Stimulated activated CD4-positive, alpha-beta T cell treated with anti-CD3 and anti-CD28 coated beads, Interleukin-15, amount 100 ng/mL, for 48 hours (primary cell): ENCODE measurements at regions not wholly inside any gene's neighbourhood (a gene's known extent, or its start where the extent isn't known, plus 50 kb on each side); places are given as distances from the start of the nearest gene placed in this dataset.

Experiments used
- DNase-seq, 2 donors: peaks; one replicate each; pipeline ENCODE4 v3.0.0-alpha.2; 2020; ENCODE audit warnings: low read depth in 2 of 2

DNA sequence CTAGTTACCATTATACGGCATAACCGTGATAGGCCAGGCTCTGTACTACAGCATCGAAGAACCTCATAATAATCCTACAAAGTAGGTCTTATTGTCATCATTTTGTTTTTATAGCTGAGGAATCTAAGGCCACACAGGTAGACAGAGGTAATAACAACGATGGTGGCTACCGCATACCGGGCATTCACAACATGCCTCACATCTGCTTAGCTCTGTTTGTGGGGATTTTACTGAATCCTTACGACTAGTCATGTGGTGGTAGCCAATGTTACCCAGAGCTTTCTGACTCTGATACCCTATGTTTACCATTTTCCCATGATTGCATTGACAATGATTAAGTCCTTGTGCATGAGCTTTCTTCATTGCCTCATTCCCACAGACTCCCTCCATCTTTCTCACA, 269.4 kb downstream of the TCF7L2 start:
- DNase-seq, result no peak

DNA sequence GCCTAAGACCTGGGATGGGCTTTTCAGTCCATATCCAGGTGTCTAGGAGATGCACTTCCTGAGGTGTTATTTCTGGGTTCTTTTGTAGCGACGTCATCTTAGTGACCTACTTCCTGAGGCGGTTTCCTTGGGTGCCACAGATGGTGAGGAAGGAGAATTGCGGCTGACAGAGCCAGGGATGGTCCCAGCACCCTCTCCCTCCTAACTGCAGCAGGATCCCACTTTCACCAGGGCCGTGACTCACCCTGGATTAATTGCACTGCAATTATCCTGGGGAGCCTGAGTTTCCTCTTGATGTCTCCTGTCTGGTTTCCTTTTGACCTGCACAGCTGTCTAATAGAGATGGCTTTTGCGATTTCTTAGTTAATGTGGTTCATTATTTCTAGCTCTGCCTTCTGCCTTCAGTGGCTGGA, 271.7 kb downstream of the TCF7L2 start:
- no peak for DNase-seq

DNA sequence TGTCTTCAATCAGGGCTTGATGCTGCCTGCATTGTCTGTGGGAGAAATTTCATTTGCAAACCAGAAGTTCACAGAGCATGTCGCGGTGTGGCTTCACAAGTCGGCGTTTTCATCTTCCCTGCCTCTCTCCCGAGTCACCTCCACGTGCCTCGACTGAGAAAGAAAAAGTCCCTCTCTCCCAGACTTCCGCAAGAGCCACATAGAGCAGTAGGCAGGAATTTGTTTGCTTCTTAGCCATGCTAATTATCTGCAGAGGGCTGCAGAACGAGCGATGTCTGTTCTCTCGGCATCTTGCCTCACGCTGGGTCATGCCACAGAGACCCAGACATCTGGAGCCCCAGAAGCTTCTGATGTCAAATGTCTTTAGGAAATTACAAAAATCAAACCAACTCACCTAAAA, 272.2 kb downstream of the TCF7L2 start:
- DNase-seq, result no peak

DNA sequence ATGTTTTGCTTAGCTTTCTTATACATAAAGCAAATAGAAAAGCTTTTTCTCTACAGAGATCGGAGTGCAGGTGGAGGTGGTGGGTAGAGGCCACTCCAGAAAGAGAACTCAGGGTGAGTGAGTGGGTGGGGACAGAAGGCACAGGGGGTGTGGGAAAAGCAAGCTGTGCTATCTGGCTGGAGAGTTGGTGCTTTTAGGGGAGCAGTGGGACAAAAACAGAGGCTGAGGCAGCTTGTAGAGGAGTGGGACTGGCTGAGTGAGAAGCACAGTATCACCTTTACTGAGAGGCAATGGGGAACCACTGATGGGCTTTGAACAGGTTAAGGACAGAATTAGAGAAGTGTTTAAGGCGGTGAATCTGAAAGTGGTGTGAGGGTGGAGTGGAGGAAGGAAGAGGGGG, 275.3 kb downstream of the TCF7L2 start:
- no peak for DNase-seq

DNA sequence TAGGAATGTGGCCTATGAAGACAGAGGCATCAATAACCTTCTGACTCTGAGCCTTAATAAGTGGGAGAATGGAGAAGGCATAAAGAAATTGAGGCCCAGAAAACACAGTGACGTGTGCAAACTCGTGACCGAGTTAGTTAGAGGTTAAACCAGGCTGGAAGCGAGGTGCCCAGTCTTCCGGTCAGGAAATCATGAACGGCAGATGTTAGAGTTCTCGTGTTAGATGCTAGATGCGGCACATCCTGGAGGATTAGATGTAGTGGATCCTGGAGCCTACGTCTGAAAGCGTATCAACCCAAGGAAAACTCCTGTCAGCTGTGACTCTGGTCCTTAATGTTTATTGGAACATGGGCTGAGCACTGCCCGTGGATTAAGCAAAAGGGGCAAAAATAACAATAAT, 275.9 kb downstream of the TCF7L2 start:
- no peak for DNase-seq

DNA sequence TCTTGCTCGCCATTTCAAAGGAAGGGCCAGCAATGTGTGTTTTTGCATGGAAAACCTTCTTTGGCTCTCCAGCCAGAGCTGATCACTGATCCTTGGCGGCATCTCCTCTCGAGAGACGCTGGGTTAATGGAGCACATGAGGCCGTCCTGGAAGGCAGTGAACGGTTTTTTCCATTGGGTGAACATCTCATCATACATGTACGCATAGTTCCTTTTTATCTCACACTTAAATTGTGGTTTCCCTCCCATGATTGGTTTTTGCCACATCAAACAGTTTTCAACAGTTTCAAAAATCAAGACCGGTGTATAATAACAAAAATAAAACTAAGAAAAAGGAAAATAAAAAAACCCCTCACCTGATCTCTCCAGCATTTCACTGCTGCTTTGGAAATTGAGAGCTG, 276.4 kb downstream of the TCF7L2 start:
- DNase-seq, result peak; percentile 6 to 7

DNA sequence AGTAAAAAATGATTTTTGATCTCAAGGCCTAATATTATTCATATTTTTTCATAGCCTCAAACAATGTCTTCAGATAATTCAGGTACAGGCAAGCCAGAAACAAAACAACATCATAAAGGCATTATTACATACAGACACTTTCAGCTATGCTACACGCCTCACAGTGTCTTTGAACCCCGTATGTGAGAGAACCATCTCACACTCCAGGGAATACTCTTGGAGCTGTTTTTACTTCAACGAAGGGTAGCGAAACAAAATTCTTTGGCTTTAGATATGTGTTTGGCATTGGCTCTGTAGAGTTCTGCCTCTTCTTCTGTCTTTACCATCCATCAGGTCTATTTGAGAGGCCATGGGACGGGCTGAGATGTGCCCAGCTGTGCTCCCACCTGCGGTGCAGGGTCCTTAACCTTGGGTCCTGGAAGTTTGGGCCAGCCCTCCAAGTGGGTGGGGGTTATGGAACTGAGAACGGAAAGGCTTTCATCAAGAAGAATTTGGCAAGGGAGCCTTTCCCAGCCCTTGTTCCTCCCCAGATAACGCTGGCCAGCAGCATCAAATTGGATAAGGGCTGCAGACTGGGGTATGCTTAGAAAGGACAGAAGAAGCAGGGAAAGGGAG, 276.9 kb downstream of the TCF7L2 start:
- DNase-seq, result no peak

DNA sequence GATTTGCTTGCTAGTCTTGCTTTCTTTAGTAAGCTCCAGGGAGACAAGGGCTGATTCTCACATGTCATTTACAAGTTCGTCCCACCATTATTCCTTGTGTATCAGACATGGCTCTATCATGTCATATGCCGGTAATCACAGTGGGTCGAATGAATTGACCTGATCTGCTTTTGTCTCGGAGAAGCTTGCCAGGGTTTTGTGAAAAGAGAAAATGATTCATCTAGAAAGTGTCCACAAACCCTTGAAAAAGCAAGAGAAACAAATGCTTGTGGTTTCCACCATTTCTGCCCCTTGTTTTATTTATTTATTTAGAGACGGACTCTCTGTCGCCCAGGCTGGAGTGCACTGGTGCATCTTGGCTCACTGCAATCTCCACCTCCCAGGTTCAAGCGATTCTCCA, 278.5 kb downstream of the TCF7L2 start:
- DNase-seq, result no peak

DNA sequence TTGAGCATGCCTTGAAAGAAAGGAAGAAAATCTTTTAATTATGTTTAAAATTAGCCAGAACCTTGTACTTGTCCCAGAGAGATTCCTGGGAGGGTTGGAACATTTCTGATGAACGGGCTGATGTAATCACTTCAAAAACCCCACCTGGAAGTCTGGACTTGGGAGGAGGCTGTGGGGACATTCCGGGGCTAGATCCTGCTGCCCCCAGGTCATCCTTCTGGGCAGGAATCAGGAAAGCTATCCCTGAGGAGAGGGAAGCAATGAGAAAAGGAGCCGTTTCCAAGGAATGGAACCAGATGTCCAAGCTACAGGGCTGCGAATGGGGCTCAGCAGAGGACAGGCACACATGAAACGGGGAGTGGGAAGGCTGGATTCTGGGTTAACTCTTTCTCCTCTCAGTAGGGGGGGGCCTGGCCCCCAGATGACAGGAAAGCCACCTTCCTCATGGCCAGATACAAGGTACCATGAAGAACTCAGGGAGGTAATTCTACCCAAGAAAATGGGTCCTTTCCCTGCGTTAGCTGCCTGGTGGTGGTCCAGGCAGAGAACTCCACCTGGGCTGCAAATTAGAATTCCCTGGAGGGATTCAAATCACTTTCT, 280.1 kb downstream of the TCF7L2 start:
- no peak for DNase-seq

DNA sequence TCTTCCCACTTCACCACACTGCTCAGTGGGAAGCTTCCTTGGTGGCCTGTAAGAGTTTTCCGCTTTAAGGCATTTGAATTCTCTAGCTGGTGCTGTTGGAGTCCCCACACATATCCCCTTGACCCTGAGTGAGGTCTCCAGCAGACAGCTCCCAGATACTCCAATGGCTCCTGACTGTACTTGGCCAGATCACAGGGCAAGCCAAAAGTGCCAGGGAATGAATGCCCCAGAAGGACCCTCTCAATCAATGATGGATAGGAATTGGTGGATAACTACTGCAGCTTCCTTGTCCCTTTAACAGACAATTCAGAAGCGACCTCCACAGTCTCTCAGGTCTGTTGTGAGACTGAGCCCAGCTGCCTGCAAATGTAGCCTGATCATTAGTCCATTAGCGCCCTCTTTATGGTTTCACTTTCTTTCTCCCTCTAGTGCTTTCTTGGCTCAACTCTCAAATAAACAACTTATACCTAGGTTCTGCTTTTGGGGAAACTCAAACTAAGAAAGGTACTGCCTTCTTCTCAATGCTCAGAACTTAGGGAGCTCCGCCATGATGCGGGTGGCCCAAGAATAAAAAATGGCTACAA, 283.0 kb downstream of the TCF7L2 start:
- DNase-seq, result no peak

DNA sequence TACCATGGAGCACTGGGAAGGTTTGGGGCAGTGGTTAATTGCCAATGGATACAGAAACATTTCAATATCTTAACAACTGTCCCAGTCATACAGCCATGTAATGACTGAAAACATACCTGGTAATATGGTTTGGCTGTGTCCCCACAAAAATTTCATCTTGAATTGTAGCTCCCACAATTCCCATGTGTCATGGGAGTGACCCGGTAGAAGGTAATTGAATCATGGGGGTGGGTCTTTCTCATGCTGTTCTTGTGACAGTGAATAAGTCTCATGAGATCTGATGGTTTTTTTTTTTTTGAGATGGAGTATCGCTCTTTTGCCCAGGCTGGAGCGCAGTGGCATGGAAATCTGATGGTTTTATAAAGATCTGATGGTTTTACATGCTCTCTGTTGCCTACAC, 284.4 kb downstream of the TCF7L2 start:
- DNase-seq, result no peak

DNA sequence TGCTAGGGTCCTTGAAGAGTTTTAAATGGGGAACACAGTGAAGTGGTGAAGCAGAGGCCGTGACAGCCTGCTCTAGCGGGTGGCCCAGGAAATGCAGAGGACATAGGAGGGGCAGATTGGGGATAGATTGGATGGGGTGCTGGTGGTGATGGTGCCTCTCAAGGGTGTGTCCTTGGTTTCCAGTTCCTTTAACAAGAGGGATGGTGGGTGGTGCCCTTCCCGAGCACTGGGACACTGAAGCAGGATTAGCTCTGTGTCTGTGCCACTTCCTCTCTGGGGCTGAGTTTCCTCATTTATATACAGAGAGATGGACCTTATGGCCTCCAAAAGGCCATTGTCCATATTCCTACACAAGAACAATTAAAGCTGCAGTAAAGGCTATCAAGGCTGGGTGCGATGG, 285.5 kb downstream of the TCF7L2 start:
- no peak for DNase-seq

DNA sequence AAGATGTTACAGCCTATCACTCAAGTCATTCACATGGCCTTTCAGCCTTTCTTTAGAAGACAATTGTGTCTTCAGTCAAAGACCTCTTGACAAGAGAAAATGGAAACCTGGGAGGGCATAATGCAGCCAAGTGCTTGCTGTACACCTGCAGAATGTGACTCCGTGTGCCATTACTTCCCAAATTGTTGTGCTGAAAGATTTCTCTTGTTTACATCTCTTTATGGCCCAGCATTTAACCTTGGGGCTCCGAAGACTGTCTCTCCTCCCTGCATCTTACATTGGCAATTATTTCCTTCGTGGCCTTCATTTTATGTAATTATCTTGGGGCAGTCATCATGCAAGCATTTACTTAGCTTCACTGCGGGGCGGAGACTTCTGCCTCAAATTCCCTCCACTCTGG, 287.0 kb downstream of the TCF7L2 start:
- no peak for DNase-seq

DNA sequence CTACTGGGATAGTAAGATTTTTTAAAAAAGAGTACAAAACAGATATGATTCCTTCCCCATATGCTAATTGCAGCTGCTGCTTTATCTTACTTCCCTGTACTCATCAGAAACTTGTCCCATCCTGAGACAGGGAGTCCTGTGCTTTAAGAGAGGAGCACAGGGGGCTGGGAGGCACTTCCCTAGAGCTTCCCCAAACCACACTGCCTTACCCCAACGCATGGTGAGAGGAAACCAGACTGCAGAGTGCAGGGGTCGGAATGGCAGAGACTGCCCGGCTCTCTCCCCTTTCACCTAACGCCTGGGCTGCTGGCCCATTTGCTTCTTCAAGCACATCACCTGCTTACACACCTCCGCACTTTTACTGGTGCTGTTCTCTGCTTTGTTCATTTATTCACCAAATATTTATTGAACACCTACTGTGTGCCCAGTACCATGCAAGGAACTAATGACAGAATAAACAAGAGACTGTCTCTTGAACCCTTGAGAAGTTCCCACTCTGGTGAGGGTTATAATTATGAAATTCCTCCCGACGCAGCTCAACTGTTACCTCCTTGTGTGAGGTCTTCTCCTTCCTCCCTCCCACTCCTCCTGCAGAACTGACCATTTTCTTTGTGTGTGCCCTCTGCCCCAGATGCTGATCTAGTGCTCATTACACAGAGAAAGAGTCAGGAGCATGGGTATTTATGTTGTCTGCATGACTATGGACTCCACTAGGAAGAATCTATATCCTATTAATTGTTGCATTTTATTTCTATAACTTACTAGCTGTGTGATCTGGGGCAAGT, 289.7 kb downstream of the TCF7L2 start:
- no peak for DNase-seq

DNA sequence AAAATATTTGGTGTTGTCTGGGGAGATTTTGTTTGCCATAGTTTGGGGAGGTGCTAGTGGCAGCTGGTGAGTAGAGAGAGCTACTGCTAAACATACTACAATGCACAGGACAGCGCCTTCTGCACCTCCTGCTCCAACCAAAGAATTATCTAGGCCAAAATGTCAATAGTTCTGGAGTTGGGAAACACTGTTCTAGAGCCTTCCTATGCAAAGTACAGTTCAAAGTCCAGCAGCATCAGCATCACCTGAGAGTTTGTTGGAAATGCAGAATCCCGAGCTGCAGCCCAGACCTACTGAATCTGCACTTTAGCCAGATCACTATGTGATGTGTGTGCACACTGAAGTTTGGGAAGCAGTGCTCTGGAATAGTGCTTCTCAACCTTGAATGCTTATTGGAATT, 290.7 kb downstream of the TCF7L2 start:
- DNase-seq, result no peak

DNA sequence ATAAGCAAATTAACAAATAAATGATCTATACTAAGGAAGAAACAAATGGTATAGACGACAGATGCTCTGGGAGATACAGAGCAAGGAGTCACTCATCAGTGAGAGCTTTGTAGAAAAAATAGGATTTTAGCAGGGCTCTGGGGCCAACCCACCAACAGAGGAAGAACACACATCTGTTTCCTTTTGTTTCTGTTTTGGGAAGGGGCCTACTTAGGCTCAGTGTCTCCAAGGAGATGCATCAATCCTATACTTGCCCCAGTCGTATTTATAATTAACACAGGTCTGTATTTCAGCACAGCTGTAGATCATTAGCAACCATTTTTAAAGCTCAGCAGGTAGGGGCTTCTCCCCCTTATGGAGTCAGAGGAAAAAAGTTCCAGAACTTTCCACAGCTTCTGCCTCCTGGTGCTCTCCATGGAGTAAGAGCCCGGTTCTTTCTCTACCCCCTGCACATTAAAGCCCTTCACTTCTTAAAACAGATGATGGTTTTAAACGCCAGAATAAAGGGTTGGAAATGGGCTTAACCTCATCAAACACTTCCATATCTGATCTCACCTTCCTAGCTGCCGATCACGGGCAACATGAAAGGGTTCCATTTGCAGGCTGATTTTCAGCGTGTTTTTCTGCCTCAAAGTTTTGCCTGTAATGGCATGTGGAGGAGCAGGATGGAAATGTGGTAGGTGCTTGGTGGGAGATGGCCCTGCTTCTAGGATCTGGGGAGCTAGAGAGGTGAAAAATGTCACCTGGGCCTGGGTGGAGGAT, 291.7 kb downstream of the TCF7L2 start:
- DNase-seq, result no peak

DNA sequence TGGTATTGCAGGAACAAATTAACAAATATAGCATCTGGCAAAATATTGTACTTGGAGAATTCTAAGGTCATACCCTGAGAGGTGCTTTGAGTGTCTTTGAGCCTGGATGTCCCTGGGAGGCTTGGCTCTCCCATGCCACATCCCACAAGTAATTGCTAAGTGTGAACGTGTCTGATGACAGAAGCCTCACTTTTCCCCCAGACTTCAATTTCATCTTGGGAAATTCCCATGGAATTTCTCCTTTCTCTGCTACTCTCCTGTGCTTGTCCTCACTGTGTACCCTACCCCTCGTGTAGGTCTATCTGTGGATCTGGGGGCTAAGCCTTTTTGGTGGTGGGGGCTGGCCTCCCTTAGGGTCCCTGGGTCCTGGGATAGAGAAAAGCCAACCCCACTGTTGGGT, 293.3 kb downstream of the TCF7L2 start:
- no peak for DNase-seq

DNA sequence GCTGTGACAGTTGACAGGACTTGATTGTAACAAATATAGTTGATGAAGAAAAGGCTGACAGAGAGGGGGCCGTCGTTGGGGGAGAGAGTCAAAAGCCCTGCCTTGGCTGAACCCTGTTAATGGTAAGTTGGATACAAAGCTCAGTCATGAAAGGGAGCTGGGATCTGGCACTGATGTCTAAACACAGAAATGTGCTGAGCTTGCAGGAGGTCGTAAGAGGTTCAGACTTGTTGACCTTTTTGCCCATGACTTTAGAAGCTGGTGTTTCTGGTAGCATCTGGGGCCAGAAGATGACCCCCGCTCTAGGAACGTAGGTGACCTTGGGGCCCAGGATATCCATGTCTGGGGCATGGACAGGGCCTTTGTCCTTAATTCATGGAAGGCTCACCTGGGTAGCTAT, 294.7 kb downstream of the TCF7L2 start:
- no peak for DNase-seq

DNA sequence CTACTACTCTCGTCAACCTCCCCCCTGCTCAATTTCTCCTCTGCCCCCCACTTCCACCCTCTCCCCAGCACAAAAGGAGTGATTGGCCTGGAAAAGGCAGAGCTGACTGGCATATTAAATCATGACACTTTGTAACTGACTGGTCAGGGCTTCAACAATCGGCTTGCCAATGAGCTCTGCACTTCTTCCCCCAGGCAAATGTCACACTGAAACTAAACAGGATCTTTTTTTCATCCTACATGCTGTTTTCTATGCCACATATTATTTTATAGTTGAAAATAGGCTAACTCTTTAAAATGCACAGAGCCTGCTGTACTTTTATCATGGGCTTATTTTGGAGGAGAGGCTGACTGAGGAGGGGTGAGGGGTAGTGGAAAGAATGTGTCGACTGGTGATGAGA, 295.2 kb downstream of the TCF7L2 start:
- no peak for DNase-seq

DNA sequence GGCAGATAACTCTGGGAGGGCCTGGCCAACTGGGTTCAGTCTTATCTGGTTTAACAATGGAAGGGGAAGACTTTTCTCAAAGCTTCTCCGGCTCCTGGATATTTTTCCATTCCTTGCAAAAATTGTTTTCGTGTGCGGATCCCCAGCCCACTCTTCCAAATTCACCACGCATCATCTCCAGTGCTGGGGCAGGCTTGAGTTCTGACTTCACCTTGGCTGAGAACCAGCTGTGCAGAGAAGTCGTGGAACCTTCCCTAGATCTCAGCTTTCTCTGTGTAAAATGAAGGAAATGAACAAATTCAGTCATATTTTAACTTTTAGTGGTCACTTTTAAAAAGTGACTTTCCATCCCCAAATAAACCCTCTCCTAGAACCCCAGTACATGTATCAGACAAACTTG, 297.0 kb downstream of the TCF7L2 start:
- no peak for DNase-seq

DNA sequence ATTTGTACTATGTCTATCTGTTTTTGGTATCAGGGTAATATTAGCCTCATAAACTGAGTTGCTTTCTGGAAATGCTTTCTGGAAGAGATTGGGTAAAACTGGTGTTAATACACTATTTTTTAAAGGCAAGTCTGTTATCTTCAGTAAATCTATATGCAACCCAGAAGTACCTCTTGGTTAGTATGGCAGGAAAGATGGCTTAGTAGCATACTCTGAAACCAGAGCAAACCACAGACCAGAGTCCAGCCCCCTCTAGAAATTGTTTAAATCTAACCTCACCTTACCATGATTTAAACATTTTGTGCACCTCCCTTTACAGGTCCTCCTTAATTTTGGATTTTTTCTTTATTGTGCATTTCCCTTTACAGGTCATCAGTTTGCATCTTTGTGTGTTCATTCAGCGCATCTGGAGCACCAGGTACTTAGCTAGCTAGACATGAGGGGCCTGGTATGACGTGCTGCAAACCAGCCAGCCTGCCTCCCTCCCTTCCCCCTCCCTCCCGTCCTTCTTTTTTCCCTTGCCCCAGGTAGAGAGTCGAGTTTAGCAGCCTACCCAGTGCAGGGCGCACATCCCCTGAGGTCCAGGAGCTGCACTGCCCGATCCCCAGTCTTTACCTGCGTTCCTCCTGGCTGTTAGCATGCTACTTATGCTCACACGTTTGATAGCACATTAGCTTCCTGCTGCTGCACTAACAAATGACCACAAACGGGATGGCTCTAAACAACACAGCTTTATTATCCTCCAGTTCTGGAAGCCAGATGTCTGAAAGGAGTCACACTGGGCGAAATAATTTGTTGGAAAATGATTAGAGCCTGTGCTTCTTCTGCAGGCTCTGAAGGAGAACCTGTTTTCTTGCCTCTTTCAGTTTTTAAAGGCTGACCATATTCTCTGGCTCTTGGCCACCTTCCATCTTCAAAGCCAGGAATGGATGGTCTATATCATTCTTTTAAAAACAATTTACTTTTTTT, 299.9 kb upstream of the HABP2 start:
- DNase-seq, result no peak
